ENCODE measurements at regions not wholly inside any gene's neighbourhood (a gene's known extent, or its start where the extent isn't known, plus 50 kb on each side); places are given as distances from the start of the nearest gene placed in this dataset.

DNA sequence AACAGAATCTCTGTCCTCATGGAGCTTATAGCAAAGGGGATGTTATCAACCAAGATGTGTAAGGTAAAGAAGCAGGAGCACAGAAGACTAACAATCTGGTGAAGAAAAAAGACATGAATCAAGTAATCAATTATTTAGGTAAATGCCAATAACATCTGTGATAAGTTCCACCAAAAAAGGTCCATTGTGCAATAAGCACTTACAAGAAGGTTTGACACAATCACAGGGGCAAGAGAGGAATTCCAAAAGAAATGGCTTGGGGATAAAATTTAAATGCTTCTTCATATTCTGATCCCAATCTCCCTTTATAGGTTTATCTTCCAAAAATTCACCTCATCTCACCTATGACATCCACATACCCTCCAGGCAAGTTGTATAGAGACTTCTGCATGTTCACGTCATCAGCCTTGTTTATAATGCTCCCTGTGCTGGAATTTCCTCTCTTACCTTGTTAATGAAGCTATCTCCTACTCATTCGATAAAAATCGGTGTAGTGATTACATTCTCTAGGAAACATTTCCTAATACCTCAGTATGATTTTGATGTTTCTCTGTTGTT is 53.6 kb upstream of the DPT start:
- TF ChIP-seq POLR2A (IDR thresholded peaks at IDR 0.05; ENCODE audit: extremely low read depth, insufficient read length): no peak
- TF ChIP-seq, protein P1, sequence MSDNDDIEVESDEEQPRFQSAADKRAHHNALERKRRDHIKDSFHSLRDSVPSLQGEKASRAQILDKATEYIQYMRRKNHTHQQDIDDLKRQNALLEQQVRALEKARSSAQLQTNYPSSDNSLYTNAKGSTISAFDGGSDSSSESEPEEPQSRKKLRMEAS (IDR thresholded peaks at IDR 0.05; ENCODE audit: low read depth, low read length): no peak
- H3K4me3 ChIP-seq (ENCODE audit: low read depth, low read length): no peak overlapping the region
- no peak for DNase-seq (ENCODE audit: low read depth)

DNA sequence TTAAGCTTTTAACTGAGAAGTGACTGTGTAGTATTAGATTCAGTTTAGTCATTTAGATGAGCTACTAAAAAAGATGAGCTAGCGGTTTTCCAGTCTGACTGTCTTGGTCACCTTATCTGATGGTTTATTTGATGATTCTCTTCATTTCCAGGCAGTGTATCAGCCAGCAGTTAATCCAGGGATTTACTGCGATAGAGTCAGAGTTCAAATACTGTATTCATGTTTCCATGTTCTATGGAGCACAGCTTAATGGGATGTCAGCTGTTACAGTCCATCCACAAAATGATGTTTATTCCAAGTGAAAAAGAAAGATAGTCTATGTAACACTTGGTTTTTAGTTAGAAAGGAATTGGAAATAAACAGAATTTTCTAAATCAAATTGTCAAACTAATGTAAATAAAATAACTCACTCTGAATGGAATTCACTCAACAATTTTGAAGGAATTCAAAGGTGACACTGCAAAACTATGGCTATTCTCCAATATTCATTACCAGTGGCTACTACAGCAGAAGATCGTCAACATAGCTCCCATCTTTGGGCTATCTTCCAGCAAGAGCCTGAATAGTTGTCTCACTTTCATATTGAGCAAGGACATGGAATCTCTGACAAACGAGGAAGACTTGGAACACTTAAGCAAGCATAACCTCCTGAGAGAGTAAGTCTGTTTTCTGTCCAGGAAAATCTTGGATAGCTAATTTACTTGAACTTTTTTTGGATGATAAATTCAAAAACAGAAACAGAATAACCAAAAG is 54.6 kb upstream of the DPT start:
- DNase-seq (ENCODE audit: low read depth): no peak
- H3K4me3 ChIP-seq (ENCODE audit: low read depth, low read length): no peak overlapping the region

DNA sequence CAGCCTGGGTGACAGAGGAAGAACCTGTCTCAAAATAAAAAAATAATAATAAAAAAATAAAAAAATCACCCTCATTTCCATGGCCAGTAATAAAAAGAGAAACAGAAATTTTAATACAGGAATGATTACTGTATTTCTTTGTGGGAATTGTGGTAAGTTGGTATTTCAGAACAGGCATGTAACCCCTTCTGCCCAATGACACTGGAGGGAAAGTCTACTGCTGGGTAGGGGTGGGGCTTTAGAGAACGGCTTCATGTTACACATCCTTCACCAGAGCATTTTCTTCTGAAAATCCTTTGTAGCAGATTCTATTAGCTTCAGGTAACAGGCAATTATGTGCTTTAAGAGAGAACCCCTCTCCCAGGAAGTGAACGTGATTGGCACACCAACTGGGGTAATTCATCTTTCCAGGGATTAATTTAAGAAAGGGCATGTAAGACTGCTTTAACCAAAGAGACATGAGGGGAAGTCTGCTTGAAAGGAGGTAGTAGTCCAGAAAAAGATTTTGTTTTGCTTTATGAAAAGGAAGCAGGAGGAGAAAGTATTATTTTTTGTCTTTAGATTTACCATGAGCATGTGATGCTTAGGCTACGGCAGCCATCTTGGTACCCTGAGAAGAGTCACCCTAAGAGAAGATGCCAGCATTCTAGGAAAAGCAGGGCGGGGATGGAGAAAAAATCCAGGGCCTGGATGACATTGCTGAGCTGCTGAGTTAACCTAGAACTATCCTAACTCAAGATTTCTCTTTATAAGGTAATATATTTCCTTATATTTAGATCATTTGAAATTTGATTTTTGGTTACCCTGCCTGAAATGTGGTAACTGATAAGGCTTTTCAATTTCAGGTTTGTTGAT is 57.7 kb upstream of the DPT start:
- no peak for DNase-seq (ENCODE audit: low read depth)
- H3K4me3 ChIP-seq (ENCODE audit: low read depth, low read length): no peak overlapping the region
- TF ChIP-seq, protein P1 (IDR thresholded peaks at IDR 0.05; ENCODE audit: low read depth, low read length): no peak
- TF ChIP-seq POLR2A (IDR thresholded peaks at IDR 0.05; ENCODE audit: extremely low read depth, insufficient read length) (no peak), MYC (IDR thresholded peaks at IDR 0.05; ENCODE audit: low read depth, low read length) (no peak)
- TF ChIP-seq, protein P2, sequence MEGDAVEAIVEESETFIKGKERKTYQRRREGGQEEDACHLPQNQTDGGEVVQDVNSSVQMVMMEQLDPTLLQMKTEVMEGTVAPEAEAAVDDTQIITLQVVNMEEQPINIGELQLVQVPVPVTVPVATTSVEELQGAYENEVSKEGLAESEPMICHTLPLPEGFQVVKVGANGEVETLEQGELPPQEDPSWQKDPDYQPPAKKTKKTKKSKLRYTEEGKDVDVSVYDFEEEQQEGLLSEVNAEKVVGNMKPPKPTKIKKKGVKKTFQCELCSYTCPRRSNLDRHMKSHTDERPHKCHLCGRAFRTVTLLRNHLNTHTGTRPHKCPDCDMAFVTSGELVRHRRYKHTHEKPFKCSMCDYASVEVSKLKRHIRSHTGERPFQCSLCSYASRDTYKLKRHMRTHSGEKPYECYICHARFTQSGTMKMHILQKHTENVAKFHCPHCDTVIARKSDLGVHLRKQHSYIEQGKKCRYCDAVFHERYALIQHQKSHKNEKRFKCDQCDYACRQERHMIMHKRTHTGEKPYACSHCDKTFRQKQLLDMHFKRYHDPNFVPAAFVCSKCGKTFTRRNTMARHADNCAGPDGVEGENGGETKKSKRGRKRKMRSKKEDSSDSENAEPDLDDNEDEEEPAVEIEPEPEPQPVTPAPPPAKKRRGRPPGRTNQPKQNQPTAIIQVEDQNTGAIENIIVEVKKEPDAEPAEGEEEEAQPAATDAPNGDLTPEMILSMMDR (IDR thresholded peaks at IDR 0.05; ENCODE audit: low read depth, low read length): no peak

More for the DNA sequence above, 54.6 kb upstream of the DPT start:
- TF ChIP-seq MYC (IDR thresholded peaks at IDR 0.05; ENCODE audit: low read depth, low read length): no peak
- TF ChIP-seq POLR2A (IDR thresholded peaks at IDR 0.05; ENCODE audit: extremely low read depth, insufficient read length): no peak
- TF ChIP-seq, protein P2 (IDR thresholded peaks at IDR 0.05; ENCODE audit: low read depth, low read length): no peak
- TF ChIP-seq, protein P1 (IDR thresholded peaks at IDR 0.05; ENCODE audit: low read depth, low read length): no peak

DNA sequence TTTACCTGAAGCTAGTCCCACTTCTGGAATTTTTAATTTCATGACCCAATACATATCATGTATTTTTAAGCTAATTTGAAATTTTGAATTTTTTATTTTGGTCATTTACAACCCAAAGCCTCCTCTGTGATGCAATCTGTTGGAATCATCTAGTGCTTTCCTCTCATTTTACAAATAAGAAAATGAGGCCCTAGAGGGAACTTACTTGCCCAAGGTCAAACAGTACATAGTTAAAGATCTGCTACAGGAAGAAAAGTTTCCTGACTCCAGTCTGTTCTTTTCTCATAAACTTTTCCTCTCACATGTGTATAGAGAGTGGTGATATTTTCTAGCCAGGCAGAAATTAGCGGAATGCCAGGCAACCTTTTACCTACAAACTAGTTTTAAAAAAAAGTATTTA is 59.3 kb upstream of the DPT start:
- TF ChIP-seq, protein P2 (IDR thresholded peaks at IDR 0.05; ENCODE audit: low read depth, low read length): no peak
- TF ChIP-seq POLR2A (IDR thresholded peaks at IDR 0.05; ENCODE audit: extremely low read depth, insufficient read length): no peak
- TF ChIP-seq, protein P1 (IDR thresholded peaks at IDR 0.05; ENCODE audit: low read depth, low read length): no peak
- no peak for TF ChIP-seq MYC (IDR thresholded peaks at IDR 0.05; ENCODE audit: low read depth, low read length)
- no peak overlapping the region for H3K4me3 ChIP-seq (ENCODE audit: low read depth, low read length)
- no peak for DNase-seq (ENCODE audit: low read depth)

DNA sequence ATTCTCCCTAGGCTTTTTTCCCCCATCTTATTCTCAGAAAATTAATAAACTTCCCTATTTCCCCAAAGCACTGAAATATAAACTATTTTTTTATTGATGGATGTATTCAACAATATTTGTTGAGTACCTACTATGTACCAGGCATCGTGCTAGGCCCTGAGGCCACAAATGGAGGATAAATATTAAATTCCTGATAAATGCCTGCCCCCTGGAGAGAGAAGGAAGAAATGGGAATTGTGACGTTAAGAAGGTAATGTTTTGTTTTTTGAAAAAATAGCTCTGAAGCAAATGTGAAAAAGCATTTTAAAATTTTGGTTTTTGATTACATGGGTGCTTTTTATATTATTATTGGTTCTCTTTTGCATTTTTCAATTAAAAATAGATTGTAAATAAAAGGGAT is 60.5 kb upstream of the DPT start:
- TF ChIP-seq, protein P1 (IDR thresholded peaks at IDR 0.05; ENCODE audit: low read depth, low read length): no peak
- no peak overlapping the region for H3K4me3 ChIP-seq (ENCODE audit: low read depth, low read length)
- no peak for DNase-seq (ENCODE audit: low read depth)

DNA sequence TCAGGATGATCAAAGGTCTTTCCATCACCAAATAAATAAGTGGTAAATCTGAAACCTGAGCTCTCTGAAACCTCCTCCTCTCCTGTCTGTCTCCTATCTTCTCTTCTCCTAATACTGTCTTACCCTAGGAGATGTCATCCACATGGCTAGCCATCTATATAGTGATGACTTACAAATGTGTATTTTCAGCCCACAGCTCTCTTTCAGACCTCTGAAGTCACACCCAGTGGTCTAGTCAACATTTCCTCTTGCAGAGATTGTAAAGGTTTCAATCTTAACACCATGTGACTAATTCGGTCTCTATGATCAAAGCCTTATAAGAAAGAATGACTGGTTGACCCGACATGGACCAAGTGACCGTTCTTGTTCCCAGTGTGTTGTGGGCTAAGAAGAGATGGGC is 63.1 kb upstream of the DPT start:
- DNase-seq (ENCODE audit: low read depth): no peak
- no peak overlapping the region for H3K4me3 ChIP-seq (ENCODE audit: low read depth, low read length)
- no peak for TF ChIP-seq MYC (IDR thresholded peaks at IDR 0.05; ENCODE audit: low read depth, low read length)

DNA sequence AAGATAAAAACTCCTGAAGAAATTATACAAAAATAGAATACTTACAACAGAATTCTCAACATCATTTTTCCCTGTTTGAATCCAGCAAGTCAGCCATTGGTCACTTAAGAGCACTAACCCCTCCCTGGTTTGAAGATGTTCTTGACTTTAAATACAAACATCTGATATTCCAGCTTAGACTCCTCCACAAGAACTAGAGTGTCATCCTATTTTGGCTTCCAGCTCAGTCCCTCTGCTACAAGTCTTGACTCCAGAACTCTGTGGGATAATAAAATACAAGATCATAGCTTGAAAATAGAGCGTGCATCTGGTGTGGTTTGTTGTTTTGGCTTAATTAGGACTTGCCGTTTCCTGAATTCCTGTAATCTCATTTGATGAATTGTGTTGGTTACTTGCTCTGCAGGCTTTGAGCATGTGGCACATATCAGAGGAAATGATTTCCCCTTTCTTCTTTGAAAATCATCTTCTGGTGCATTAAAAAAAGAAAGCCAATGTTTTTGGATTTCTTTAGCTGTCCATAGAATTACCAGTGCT is 63.7 kb upstream of the DPT start:
- no peak for DNase-seq (ENCODE audit: low read depth)
- TF ChIP-seq, protein P2 (IDR thresholded peaks at IDR 0.05; ENCODE audit: low read depth, low read length): no peak
- no peak for TF ChIP-seq POLR2A (IDR thresholded peaks at IDR 0.05; ENCODE audit: extremely low read depth, insufficient read length)
- TF ChIP-seq, protein P1 (IDR thresholded peaks at IDR 0.05; ENCODE audit: low read depth, low read length): no peak
- no peak for TF ChIP-seq MYC (IDR thresholded peaks at IDR 0.05; ENCODE audit: low read depth, low read length)
- H3K4me3 ChIP-seq (ENCODE audit: low read depth, low read length): no peak overlapping the region

Data from NB4 (cell line).